ENCODE measurements at regions not wholly inside any gene's neighbourhood (a gene's known extent, or its start where the extent isn't known, plus 50 kb on each side); places are given as distances from the start of the nearest gene placed in this dataset.

DNA sequence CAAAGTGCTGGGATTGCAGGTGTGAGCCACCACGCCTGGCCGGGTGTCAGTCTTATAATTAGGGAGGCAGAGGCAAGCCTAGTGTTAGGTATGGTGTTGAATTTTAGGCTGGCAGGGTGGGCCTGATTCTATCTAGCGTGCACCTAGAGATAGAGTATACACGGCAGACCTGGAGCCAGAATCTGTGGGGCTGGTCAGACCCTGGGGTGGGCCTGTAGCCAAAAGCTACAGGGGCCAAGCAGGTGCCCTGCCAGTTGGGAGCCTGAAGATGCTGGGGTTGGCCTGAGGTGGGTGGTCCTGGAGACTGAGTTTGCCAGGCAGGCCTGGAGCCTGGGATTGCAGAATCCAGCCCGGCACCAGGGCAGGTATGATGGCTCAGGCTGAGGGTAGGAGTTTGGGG lies 1580.3 kb downstream of the ARAP2 start:
- TF ChIP-seq, protein P1, sequence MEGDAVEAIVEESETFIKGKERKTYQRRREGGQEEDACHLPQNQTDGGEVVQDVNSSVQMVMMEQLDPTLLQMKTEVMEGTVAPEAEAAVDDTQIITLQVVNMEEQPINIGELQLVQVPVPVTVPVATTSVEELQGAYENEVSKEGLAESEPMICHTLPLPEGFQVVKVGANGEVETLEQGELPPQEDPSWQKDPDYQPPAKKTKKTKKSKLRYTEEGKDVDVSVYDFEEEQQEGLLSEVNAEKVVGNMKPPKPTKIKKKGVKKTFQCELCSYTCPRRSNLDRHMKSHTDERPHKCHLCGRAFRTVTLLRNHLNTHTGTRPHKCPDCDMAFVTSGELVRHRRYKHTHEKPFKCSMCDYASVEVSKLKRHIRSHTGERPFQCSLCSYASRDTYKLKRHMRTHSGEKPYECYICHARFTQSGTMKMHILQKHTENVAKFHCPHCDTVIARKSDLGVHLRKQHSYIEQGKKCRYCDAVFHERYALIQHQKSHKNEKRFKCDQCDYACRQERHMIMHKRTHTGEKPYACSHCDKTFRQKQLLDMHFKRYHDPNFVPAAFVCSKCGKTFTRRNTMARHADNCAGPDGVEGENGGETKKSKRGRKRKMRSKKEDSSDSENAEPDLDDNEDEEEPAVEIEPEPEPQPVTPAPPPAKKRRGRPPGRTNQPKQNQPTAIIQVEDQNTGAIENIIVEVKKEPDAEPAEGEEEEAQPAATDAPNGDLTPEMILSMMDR (IDR thresholded peaks at IDR 0.05) = no peak
- TF ChIP-seq EP300 (IDR thresholded peaks at IDR 0.05) = no peak
- no peak for TF ChIP-seq POLR2AphosphoS5 (IDR thresholded peaks at IDR 0.05)
- TF ChIP-seq POLR2A (IDR thresholded peaks at IDR 0.05) = no peak

All from stomach (tissue), 4 donors.